ENCODE measurements at regions not wholly inside any gene's neighbourhood (a gene's known extent, or its start where the extent isn't known, plus 50 kb on each side); places are given as distances from the start of the nearest gene placed in this dataset.

GRCh38 chr6:47360388-47360787, 50.7 kb upstream of the TNFRSF21 start:
- no peak for DNase-seq (ENCODE audit: low spot score)

DNA sequence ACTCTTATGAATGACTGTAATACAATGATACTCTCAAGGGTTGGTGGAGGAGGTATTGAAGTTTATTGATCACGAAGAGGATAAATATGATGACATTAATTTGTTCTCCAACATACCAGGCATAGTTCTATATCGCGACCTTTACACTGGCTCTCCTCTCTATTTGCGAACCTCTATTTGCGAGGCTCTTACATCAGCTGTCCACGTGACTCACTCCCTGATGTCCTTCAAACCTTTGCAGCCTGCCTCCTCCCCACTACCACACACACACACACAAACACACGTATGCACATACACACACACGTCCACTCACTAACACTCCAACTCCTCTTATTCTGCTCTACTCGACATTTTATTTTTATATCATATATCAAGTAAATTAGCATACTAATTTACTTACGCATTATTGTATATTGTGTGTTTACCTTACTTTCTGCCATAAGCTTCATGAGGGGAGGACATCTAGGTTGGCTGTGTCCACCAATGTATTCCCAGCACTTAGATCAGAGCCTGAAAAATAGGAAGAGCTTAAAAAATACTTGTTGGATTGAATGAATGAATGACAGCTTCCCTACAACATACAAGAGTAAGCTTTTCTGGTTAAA, 53.3 kb upstream of the TNFRSF21 start:
- no peak for DNase-seq (ENCODE audit: low spot score)

- DNase-seq (ENCODE audit: low spot score): no peak
Observed at GRCh38 chr6:47363736-47364135, 54.0 kb upstream of the TNFRSF21 start.

DNA sequence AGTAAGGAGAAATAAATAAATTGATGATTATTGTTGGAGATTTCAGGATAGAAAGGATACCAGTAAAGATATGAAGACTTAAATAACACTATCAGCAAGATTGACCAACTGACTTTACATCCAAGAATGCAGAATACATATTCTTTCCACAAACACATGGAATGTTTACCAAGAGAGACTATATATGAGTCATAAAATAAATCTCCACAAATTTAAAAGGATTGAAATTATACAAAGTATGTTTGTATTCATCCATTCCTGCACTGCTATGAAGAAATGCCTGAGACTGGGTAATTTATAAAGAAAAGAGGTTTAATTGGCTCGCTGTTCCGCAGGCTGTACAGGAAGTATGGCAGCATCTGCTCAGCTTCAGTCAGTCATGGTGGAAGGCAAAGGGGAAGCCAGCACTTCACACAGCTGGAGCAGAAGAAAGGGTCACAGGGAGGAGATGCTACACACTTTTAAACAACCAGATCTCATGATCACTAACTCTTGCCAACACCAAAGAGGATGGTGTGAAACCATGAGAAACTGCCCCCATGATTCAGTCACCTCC, 56.7 kb upstream of the TNFRSF21 start:
- no peak for DNase-seq (ENCODE audit: low spot score)

GRCh38 chr6:47371139-47371869, 61.6 kb upstream of the TNFRSF21 start:
- no peak for DNase-seq (ENCODE audit: low spot score)

- DNase-seq (ENCODE audit: low spot score): no peak
Observed at GRCh38 chr6:47371870-47372255, 62.2 kb upstream of the TNFRSF21 start.

- no peak for DNase-seq (ENCODE audit: low spot score)
Observed at GRCh38 chr6:47372318-47372717, 62.6 kb upstream of the TNFRSF21 start.

- no peak for DNase-seq (ENCODE audit: low spot score)
Observed at GRCh38 chr6:47375426-47375825, 65.7 kb upstream of the TNFRSF21 start.

DNA sequence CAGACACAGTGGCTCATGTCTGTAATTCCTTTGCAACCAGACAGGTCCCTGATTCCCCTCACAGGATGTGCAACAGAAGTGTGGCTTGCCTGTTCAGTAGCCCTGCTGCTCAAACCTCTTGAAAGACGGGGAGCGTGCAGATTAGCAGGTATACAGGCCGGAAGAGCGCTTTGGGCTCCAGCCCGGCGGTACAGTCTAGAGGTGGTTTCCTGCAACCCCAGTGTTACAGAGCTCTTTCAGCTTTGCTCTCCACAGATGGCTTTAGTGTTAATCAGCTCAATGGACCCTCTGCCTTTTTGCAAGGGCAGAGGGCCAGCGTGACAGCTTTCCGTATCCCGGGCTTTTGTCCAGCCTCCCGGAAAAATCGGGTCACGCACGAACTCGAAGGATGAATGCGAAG, 67.2 kb upstream of the TNFRSF21 start:
- peak; percentile 91 for DNase-seq (ENCODE audit: low spot score)

DNA sequence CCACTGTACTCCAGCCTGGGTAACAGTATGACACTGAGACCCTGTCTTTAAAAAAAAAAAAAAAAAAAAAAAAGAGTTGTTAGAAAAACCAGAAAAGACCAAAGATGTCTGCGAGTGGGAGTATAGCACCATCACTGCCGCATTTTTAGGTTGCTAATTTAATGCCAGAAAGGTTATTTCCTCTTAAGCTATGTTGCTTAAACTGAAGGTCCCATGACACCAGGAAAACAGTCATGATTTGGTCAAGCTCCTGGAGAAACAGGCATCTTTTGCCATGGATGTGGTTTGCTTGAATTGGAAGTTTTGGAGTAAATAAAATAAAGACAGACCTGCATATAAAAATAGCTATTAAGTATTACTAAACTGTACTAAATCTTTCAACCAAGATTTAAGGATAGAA, 68.3 kb upstream of the TNFRSF21 start:
- no peak for DNase-seq (ENCODE audit: low spot score)

DNA sequence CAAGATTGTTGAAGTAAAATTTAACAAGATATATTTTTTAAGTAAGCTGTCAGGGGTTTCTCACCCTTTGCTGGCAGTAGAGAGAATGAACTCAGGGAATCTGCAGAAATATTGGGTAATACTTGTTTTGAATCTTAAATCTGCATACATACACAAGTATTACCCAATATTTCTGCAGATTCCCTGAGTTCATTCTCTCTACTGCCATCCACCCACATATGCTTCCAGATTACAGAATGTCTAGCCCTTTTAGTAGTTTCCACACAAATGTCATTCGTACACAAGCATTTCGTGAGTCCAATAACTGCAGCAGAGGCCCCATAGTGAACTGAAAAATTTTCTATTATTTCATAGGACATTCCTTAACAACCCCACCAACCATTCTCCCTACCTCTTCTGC, 69.6 kb upstream of the TNFRSF21 start:
- DNase-seq (ENCODE audit: low spot score): no peak

- no peak for DNase-seq (ENCODE audit: low spot score)
Observed at GRCh38 chr6:47380251-47380650, 70.5 kb upstream of the TNFRSF21 start.

- no peak for DNase-seq (ENCODE audit: low spot score)
Observed at GRCh38 chr6:47381036-47381435, 71.3 kb upstream of the TNFRSF21 start.

GRCh38 chr6:47383360-47383759, 73.7 kb upstream of the TNFRSF21 start:
- no peak for DNase-seq (ENCODE audit: low spot score)

DNA sequence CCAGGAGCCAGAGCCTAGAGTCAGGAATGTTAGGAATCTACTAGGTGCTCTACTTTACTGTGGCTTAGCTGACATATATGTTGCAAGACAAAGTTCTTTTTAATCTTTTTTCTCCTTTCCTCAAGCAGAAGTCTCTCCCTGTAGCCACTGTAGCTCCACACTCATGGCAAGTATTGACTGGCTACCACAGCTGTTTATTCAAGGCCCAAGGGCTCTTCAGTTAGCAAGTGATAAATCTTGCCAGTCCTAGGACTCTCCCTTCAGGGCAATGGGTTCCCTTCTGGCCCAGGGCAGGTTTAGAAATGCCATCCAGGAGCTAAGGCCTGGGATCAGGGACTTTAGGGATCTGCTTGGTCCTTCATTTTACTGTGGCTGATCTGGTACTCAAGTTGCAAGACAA, 82.0 kb upstream of the TNFRSF21 start:
- no peak for DNase-seq (ENCODE audit: low spot score)

- DNase-seq (ENCODE audit: low spot score): no peak
Observed at GRCh38 chr6:47392251-47392650, 82.5 kb upstream of the TNFRSF21 start.

- no peak for DNase-seq (ENCODE audit: low spot score)
Observed at GRCh38 chr6:47396401-47397069, 81.1 kb upstream of the CD2AP start.

GRCh38 chr6:47400581-47400980, 77.0 kb upstream of the CD2AP start:
- no peak for DNase-seq (ENCODE audit: low spot score)

- no peak for DNase-seq (ENCODE audit: low spot score)
Observed at GRCh38 chr6:47402081-47402480, 75.5 kb upstream of the CD2AP start.

- DNase-seq (ENCODE audit: low spot score): no peak
Observed at GRCh38 chr6:47403056-47403455, 74.5 kb upstream of the CD2AP start.

DNA sequence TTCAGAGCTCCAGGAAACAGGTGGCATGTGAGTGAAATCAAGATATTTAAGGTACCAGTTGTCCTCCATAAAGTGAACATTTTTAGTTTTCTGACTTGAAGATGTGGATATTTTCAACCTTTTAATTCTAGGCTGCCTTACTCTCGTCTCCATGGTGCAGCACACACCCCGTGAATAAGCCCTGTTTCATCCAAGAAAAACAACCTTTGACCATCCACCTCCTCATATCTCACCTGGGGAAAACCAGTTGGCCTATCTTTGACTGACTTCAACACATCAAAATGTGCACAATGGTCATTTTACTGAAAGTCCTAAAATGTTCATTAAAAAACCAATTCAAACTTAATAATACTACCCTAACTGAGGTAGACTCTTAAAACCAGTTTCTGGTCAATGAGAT, 73.8 kb upstream of the CD2AP start:
- no peak for DNase-seq (ENCODE audit: low spot score)

GRCh38 chr6:47404435-47404834, 73.2 kb upstream of the CD2AP start:
- no peak for DNase-seq (ENCODE audit: low spot score)

DNA sequence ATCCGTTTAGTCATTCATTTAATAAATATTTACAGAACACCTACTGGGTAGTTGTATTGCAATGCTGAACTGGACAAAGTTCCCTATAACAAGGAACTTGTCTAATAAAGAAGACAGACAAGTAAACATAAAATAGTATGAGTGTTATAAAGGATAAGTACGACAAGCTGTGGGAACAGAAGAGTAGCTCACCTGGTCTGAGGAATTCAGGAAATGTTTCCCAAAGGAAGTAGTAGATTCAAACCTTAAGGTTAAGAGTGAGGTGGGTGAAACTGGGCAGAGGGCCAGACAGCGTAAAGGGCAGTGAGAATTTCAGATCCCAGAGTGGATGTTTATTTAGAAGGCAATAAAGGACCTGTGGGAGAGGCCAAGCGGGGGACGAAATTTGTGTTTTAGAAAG, 72.3 kb upstream of the CD2AP start:
- no peak for DNase-seq (ENCODE audit: low spot score)

Measured in cerebellar cortex (tissue), 1 donor.